GM19351 (cell line): ENCODE measurements at regions not wholly inside any gene's neighbourhood (a gene's known extent, or its start where the extent isn't known, plus 50 kb on each side); places are given as distances from the start of the nearest gene placed in this dataset.
A peak's percentile ranks its signal among the peaks of the same experiment; 100 is the strongest.

Experiments
- ATAC-seq: cut with Tn5 transposase; IDR thresholded peaks from one replicate; pipeline ENCODE4 v1.9.1; 2021; ENCODE audit warnings: mild to moderate bottlenecking, moderate library complexity; ENCODE audit not compliant: unreplicated experiment

DNA sequence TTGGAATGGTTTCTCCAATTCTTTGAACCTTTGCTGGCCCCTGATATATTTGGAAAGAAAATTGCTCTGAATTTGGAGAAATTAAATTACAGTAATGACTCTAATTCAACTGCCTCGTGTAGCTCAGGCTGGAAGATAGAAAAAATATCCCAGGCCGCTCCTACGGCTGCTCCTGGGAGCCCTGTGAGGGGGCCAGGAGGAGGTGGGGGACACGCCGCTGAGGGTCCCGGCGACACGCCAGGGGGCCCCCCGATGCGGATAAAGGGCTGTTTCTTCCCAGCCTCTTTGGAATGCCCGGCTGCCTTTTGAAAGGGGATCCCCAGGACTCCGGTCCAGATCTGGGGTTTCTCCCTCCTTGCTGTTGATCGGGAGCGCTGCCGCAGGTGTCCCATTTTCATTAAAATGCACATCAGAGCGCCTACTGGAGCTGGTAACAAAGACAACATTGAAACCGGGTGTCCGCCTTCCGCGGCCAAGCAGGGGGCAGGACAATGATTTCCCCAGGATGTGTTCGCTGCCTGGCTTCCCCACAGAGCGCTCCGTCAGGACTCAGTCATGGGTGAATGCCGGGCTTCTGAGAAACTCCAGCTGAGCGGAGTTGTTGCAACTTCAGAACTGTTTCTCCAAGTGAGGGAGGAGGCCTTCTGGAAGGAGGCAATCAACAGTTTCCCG is 200.1 kb upstream of the KBTBD8 start:
- ATAC-seq, result no peak

DNA sequence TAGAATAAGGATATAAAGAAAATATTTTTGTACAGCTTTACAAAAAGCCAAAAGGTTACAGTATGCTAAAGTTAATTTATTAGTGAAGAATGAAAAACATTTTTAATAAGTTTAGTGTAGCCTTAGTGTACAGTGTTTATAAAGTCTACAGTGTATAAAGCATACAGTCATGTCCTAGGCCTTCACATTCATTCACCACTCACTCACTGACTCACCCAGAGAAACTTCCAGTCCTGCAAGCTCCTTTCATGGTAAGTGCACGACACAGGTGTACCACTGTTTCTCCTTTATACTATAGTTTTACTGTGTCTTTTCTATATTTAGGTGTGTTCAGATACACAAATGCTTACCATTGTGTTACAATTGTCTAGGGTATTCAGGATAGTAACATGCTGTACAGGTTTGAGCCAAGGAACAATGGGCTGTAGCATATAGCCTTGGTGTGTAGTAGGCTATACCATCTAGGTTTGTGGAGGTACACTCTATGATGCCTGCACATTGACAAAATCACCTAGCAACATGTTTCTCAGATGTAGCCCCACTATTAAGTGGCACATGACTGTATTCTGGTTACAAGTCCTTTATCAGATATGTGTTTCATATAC is 197.1 kb upstream of the KBTBD8 start:
- no peak for ATAC-seq

DNA sequence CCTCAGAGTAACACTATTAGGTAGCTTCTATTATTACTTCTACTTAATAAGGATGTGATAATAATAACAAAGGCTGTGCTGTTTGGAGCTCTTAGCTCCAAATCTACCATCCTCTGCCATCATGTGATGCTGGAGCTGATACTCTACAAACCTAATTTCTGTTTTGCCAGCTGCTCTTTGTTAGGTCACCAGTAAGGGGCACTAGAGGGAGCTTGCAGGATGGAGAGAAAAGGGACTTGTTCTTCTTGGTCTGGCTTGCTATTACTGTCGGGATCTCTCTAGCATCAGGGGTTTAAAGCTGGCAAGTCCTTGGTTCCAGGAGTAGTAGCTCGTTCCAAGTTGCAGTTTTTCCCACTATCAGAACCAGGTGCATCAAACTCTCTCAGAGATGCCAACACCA is 194.9 kb upstream of the KBTBD8 start:
- no peak for ATAC-seq

DNA sequence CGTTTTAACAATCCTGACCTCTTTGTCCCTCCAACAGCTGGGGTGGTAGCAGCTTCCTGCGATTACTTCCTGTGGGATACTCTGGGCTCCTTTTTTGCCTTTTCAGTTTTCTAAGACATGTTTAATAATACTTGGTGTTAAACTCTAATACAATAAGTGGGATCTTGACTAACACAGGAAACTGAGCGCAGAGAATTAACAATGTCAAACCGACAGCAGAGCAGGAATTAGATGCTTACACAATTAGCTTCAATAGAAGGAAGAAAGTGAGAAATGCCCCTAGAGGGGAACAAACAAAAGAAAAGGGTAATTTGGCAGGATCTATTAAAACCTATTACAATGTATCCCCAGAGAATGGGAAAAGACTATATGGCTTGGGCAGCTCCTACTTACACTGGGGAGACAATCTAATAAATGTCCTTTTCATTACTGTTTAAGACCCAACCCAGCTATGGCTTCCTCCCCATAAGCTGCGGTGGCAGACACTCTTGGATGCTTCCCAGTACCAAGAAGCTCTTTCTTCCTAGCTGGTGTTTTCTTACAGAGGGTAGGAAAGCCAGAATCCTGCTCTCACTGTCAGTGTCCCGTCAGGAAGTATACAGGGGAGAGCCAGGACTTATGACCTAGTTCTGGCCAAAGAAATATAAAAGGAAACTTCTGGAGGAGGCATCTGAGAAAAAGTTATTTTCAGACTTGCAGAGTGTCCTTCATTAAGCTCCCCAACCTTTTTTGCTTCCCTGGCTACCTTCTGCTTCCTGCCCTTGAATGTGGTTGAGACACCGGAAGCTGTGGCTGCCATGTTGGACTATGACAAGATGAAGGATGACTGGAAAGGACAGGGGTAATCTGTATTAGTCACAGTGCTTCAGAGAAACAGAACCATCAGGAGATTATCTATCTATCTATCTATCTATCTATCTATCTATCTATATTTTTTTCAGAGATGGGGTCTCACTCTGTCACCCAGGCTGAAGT is 194.1 kb upstream of the KBTBD8 start:
- ATAC-seq, result no peak

DNA sequence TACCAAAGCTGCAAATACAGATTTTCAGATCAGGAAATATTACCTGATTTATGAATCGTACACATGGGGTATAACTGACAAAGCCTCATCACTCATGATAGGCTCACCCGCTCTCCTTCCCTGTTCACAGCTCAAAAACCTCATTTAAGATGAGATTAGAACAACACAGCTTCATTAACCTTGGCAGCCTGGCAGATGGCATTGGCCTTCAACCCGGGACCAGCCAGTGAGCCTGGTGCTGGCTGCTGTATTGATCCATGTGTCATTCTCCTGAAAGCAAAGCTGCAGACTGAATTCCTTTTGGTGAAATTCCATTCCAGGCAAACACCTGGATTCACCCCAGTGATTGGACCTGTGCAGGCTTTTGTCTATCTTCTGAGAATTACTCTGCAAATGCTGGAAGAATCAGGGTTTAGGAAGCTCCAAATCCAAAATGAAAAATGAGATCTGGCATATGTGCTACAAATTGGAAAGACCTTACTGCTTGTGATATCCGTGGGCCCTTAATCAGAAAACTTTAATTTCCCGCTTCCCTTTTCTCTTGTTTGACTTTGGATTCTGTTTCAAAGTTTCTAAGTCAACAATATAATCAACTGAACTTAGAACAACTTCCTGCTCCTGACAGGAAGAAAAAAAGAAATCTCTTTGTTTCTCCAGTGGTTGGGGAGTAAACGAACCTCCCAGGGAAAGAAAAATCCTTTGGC is 189.1 kb upstream of the KBTBD8 start:
- no peak for ATAC-seq

DNA sequence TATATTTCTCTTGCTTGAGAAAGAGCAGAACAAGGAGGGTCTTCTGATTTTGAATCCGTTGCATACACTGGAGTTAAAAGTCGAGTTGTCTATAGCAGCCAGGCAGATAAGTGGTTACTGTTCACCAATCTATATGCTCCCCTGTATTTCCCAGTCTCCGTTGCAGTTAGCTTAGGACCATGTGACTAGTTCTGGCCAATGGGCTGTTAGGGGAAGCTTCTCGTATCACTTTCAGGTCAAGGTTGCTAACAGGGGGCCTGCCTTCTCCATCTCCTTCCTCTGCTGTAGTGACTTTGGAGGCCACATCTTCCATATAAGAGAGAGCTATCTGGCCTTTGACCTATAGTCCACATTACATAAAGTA is 188.5 kb upstream of the KBTBD8 start:
- ATAC-seq, result no peak

DNA sequence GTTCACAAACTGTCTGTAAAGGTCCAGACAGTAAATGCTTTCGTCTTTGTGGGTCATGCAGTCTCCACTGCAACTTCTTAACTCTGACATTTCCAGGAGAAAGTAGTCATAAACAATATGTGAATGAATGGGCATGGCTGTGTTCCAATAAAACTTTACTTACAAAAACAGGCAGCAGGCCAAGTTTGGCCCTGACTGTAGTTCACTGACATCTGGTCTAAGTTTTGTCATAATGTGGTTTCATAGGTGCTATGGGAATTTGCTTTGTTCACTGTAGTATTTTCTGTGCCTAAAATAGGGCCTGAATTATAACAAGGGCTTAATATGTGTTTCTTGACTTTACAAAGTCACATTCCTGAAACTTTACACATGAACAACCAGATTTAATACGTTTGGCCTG is 186.0 kb upstream of the KBTBD8 start:
- ATAC-seq, result no peak

DNA sequence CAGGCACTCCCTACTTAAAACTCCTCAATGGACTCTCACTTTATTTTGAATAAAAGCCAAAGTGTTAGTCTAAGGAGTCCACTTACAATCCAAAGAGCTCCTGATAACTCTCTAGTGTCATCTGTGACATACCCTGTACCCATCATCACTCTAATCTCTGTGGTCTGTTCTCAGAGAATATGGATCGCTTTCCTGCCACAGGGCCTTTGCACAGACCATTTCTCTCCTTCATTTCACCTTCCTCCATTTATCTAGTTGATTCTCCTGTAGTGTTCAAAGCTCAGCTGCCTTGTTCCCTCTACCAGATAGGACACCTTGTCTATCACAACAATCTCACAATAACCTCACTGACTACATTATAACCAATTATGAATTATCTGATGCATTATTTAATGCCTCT is 185.4 kb upstream of the KBTBD8 start:
- no peak for ATAC-seq

DNA sequence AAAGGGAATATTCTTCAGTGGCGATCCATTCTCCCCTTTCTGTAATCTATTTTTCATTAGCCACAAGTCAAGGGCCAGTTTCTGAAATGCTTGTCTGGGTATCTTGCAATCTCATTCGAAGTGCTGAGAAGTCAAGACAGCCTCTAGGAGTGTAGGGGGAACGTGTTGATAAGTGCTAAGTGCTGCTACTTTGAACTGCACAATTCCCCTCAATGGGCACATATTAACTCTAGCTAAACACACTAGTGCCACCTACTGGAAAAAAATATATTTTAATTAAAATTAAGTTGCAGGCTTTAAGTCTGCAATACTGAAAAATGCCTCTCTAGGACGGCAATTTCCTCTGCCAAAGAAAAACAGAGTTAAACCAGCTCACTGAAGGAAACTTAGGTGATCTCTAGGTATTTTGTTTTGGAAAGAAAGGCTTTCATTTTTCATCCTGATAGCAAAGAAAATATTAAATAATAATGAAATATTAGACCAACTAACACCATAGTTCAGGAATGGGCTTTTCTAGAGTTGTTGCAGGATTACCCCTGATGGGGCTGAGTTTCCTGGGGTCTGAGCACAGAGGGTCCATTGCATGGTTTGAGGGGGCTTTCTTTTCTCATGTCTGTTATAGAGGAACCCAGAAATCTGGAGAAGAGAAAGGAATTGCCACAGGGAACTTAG is 181.9 kb upstream of the KBTBD8 start:
- peak; percentile 87 for ATAC-seq

DNA sequence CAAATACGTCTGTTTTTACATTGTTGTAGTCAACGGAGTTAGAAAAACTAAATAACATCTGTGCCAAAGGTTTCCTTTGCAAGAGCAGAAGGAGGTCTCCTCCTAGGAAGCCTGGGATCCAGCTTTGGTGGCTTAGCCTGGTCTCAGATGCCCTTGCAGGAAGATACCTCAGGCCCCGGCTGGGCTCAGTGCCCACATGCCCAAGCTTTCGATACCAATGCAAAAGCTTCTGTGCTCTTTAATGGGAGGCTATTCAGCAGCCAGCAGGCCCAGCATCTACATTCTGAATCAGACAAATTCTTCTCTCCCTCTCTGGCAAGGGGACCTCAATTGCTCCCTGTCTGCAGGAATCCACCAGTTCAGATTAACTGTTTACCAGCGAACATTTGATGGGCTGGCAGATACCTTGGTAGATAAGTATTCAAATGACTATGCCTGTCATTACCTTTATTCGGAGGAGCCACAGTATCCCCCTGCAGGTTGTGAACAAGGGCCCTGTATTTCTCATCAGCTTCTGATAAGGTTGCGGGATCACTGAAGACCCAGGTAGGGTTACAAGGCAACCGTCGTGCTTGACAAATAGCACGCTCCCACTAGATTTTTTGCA is 180.1 kb upstream of the KBTBD8 start:
- ATAC-seq, result no peak

DNA sequence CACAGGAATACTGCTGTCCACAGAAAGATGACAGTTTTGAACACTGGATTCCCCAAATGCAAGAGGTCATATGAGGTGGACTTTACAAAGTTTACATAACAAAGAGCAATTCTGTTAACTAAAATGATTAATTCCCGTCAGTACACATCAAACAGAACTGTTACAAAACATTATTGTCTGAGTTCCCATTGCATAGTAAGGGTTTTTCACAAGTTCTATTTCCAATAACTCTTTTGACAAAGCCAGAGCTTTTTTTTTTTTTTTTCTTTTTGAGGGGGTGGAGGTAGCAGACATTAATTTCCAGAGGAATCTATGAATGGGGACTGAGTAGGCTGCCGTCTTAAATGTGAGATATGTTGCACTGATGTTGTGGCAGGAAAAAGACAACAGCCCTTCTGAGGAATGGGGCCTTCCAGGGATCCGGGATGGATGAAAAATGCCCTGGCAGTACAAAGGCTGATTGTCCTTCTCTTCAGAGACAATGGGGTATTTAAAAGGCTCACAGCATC is 178.1 kb upstream of the KBTBD8 start:
- ATAC-seq, result no peak

DNA sequence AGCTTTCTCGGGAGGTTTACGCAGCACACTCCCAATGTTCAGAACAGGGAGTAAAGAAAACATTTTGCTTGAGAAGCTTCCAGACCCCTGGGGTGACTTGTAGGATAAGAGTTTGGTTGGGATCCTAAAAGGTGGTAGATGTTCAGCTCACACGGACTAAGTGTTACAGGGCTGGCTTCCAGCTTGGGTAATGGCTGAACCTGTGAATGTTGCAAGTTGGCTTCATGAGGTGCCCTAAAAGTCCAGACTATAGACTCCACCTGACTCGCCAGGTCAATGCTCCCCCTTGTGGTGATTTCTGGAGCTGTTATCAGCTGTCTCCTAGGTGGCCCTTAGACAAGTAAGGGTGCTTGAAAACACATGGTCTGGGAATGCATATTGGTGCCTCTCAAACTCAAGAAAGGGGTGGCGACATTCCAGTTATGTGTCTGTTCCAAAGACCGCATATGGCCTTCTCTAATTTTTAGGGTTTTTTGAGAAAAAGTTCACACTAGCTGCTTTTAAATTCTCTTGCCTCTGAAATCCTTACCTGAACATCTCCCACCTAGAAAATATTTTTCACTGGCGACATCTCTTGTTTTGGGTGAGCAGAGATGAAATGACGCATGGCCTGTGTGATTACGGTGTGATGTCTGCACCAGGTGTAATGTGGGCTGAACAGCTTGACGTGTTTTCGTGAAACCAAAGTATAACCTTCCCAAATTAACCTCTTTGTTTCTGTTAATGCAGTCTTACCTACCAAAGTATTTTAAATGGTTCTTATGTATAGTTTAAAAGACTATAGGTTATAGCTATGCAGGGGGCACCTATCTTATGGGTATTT is 175.7 kb upstream of the KBTBD8 start:
- ATAC-seq, result peak; percentile 96

DNA sequence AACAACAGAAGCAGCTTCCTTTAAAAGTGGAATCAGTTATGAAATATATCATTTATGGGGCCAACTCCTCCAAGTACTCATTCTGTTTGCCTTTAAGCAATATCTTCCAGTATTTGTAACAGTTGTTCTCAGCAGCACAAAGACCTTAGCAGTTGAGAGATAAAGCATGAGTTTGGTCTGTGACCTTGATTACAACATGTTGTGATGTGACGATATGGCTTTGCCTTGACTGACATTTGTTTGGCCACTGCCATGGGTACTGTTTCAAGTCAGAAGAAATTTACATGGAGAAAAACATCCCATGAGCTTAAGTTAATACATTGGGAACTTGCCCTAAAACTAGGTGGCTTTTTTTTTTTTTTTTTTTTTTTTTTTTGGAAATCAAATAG is 175.1 kb upstream of the KBTBD8 start:
- no peak for ATAC-seq

DNA sequence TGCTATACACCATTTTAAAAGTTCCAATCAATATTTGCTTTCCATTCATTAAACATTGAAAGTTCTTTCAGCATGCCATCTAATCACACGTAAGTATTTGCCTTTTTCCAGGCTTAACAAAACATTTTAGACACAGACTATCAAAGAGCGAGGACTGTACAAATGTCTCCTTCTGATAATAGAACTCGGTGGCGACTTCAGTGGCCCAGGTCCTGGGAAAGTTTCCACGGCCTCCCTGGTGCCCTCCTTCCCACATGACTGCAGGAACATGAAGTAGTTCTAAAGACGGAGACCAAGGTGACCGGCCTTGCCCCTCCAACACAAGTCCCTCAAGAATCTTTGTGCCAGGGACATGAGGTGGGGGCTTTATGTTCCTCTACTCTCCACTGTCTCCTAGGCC is 174.6 kb upstream of the KBTBD8 start:
- no peak for ATAC-seq

DNA sequence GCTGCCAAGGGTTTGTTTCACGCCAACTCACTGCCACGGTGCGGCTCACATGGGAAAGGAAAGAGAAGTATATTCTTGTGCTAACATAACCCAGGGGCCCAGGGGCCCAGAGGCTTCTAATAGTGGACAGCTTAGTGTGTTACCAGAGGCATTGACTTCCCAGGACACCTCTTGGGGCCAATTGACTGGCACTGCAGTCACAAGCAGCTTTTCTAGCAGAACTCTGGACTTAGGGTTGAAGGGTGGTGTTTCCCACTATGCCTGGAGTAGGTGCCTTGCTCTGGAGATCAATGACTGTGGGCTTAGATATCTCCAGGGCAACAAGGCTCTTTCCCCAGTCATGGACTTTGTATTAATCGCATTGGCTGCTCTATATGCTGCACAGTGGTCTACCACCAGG is 172.7 kb upstream of the KBTBD8 start:
- ATAC-seq, result no peak

DNA sequence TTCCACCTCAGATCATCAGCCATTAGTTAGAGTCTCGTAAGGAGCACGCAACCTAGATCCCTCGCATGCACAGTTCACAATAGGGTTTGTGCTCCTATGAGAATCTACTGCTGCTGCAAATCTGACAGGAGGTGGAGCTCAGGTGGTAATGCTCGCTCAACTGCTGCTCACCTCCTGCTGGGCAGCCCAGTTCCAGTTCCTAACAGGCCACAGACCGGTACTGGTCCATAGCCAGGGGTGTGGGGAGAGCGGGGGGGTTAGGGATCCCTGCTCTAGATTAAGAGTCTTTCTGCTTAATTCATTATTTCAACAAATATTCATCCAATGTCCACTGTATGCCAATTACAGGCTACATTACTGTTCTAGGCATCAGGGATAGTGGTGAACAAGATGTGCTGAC is 170.4 kb upstream of the KBTBD8 start:
- ATAC-seq, result no peak

DNA sequence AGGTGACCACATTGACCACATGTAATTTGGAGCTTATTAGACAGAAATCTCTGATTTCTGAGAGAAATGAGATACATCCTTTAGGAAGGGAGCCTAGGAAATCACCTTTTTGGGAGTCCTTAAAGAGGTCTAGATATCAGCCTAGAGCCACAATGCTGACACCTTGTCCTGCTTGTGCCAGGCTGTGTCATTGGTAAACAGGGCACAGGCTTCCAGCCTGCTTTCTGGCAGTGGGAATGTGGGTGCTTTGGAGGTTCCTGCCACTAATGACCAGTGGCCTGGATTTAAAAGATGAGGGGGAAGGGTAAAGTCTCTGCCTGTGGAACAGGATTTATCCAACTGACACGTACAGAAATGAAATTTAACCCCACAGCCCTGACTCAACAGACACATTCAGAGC is 169.8 kb upstream of the KBTBD8 start:
- ATAC-seq, result no peak

DNA sequence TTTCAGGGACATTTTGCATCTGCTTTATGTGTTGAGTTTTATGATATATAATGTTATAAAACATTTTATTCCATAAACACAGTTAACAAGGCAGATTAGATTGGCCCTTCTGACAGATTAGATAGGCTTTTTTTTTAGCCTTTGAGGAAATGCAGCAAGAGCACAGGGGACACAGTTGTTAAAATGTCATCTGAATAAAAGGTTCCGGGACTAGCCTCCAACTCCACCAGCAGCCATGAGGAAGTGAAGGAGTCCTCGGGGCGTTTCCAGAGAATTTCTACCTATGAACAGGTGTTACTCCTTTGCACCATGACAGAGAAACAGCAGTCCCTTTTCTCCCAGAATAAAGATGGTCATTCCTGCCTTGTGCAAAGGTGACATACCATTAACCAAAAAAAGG is 167.8 kb upstream of the KBTBD8 start:
- ATAC-seq, result no peak

DNA sequence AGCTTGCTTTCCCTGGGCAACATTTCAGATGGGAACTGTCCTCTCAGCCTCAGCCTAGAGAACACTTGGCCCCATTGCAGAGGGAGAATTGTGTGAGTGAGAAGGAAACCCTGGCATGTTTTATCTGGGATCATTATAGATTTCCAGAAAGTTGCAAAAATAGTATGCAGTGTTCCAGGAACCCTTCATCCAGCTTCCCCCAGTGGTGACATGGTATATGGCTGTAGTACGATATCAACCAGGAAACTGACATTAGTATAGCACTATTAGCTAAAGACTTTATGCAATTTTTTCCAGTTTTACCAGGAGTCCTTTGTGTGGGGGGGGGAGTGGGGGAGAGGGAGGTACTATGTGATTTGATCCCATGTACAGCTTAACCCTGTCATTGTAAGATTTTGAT is 166.2 kb upstream of the KBTBD8 start:
- ATAC-seq, result no peak
